ENCODE measurements at regions not wholly inside any gene's neighbourhood (a gene's known extent, or its start where the extent isn't known, plus 50 kb on each side); places are given as distances from the start of the nearest gene placed in this dataset.
"Not testable (repeated sequence)": the region's sequence is repeated elsewhere in the genome, so short reads cannot be mapped to it uniquely, and the experiment has no call there.

- H3K4me3 ChIP-seq (ENCODE audit: control extremely low read depth in 1 of 5, extremely low read depth in 1 of 5, insufficient read depth in 1 of 5, low read depth in 2 of 5, low read length in 4 of 5) = no peak overlapping the region
- no peaks in the 10 kb centered on the region for H3K4me1 ChIP-seq (ENCODE audit: control insufficient read depth in 2 of 2, insufficient read depth in 2 of 2, low read length in 2 of 2)
- H3K9me3 ChIP-seq (ENCODE audit: control extremely low read depth in 1 of 3, control insufficient read depth in 2 of 3, insufficient read depth in 1 of 3, low read length in 2 of 3) = peaks cover 0 to 2% (median 0%) of the 10 kb centered on the region in 3 donors
- Mint-ChIP-seq H3K4me1 (no peaks in the 10 kb centered on the region), H3K27me3 (peaks cover 2% of the 10 kb centered on the region), H3K9me3 (ENCODE audit: insufficient read depth) (no peaks in the 10 kb centered on the region), H3K27ac (no peak overlapping the region), H3K4me3 (no peak overlapping the region)
- no peaks in the 10 kb centered on the region for H4K20me1 ChIP-seq (ENCODE audit: control insufficient read depth, insufficient read depth, low read length, poor library complexity, severe bottlenecking)
- H3K27ac ChIP-seq (ENCODE audit: low read length in 2 of 2) = no peak overlapping the region
- DNase-seq = no peak
- H3K4me2 ChIP-seq (replicated peaks; ENCODE audit: low read depth, low read length, poor library complexity, severe bottlenecking) = no peak overlapping the region
- no peak for ATAC-seq (ENCODE audit: low read depth)
- CTCF ChIA-PET = no interaction called here
- intact Hi-C loops (cut with micrococcal nuclease) = no loop called here
- H3K79me2 ChIP-seq (ENCODE audit: control insufficient read depth, insufficient read depth, low read length) = no peaks in the 10 kb centered on the region
- 100% methylated on average over 3 of the region's 4 CpGs for WGBS (ENCODE audit: insufficient coverage)
- POLR2A ChIA-PET = no interaction called here
- no peak overlapping the region for H2AFZ ChIP-seq (ENCODE audit: insufficient read depth, low read depth, low read length, poor library complexity, severe bottlenecking)
- no peak overlapping the region for H3K9ac ChIP-seq (ENCODE audit: low read length)
- no peaks in the 10 kb centered on the region for H3K36me3 ChIP-seq (replicated peaks in 1 of 2; ENCODE audit: control extremely low read depth in 1 of 2, control insufficient read depth in 1 of 2, extremely low read depth in 1 of 2, insufficient read depth in 2 of 2, low read length in 1 of 2)
- no peaks in the 10 kb centered on the region for H3K27me3 ChIP-seq (replicated peaks in 1 of 4; ENCODE audit: control extremely low read depth in 1 of 4, control insufficient read depth in 3 of 4, insufficient read depth in 4 of 4, low read length in 3 of 4)
- no peak for TF ChIP-seq CTCF (IDR thresholded peaks at IDR 0.05)
- no peak for TF ChIP-seq EZH2 (IDR thresholded peaks at IDR 0.05; ENCODE audit: borderline replicate concordance, insufficient read depth, low read depth, low read length, poor library complexity, severe bottlenecking)
Measured at GRCh38 chr9:108395421-108395820, 460.4 kb downstream of the ACTL7B start.

DNA sequence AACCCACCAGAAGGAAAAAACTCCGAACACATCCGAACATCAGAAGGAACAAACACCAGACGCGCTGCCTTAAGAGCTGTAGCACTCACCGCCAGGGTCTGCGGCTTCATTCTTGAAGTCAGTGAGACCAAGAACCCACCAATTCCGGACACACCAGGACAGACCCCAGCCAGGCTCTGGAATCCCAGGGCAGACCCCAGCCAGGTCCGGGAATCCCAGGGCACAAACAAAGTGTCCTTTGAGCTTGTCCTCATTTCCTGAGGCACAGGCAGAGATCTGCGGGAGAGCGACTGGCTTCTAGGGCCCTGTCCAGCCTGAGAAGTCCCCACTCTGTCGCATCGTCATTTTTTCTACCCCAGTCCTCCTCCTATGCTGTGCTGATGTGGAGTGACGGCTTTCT is 461.1 kb downstream of the ACTL7B start:
- Histone ChIP-seq H4K20me1 (ENCODE audit: control insufficient read depth, insufficient read depth, low read length, poor library complexity, severe bottlenecking) (no peaks in the 10 kb centered on the region), H3K27ac (ENCODE audit: low read length in 2 of 2) (no peak overlapping the region), H3K4me2 (replicated peaks; ENCODE audit: low read depth, low read length, poor library complexity, severe bottlenecking) (no peak overlapping the region), H3K27me3 (replicated peaks in 1 of 4; ENCODE audit: control extremely low read depth in 1 of 4, control insufficient read depth in 3 of 4, insufficient read depth in 4 of 4, low read length in 3 of 4) (no peaks in the 10 kb centered on the region), H3K4me1 (ENCODE audit: control insufficient read depth in 2 of 2, insufficient read depth in 2 of 2, low read length in 2 of 2) (no peaks in the 10 kb centered on the region), H3K79me2 (ENCODE audit: control insufficient read depth, insufficient read depth, low read length) (no peaks in the 10 kb centered on the region), H3K9me3 (ENCODE audit: control extremely low read depth in 1 of 3, control insufficient read depth in 2 of 3, insufficient read depth in 1 of 3, low read length in 2 of 3) (peaks cover 0 to 2% (median 0%) of the 10 kb centered on the region in 3 donors), H3K36me3 (replicated peaks in 1 of 2; ENCODE audit: control extremely low read depth in 1 of 2, control insufficient read depth in 1 of 2, extremely low read depth in 1 of 2, insufficient read depth in 2 of 2, low read length in 1 of 2) (no peaks in the 10 kb centered on the region), H3K9ac (ENCODE audit: low read length) (no peak overlapping the region), H2AFZ (ENCODE audit: insufficient read depth, low read depth, low read length, poor library complexity, severe bottlenecking) (no peak overlapping the region), H3K4me3 (ENCODE audit: control extremely low read depth in 1 of 5, extremely low read depth in 1 of 5, insufficient read depth in 1 of 5, low read depth in 2 of 5, low read length in 4 of 5) (no peak overlapping the region)
- H3K27me3 Mint-ChIP-seq = peaks cover 2% of the 10 kb centered on the region
- no peak overlapping the region for H3K4me3 Mint-ChIP-seq
- 97% methylated on average over 12 of the region's 13 CpGs for WGBS (ENCODE audit: insufficient coverage)
- H3K27ac Mint-ChIP-seq = no peak overlapping the region
- POLR2A ChIA-PET = no interaction called here
- intact Hi-C loops (cut with micrococcal nuclease) = no loop called here
- TF ChIP-seq EZH2 (IDR thresholded peaks at IDR 0.05; ENCODE audit: borderline replicate concordance, insufficient read depth, low read depth, low read length, poor library complexity, severe bottlenecking) = no peak
- DNase-seq = no peak
- no peaks in the 10 kb centered on the region for H3K9me3 Mint-ChIP-seq (ENCODE audit: insufficient read depth)
- CTCF ChIA-PET = no interaction called here
- ATAC-seq (ENCODE audit: low read depth) = no peak
- H3K4me1 Mint-ChIP-seq = no peaks in the 10 kb centered on the region

GRCh38 chr9:108393481-108394001 is 462.2 kb downstream of the ACTL7B start:
- H3K4me3 Mint-ChIP-seq; H3K9me3 Mint-ChIP-seq (ENCODE audit: insufficient read depth); H3K79me2 ChIP-seq (ENCODE audit: control insufficient read depth, insufficient read depth, low read length); H3K27me3 Mint-ChIP-seq; H3K27ac Mint-ChIP-seq; POLR2A ChIA-PET; H3K9ac ChIP-seq (ENCODE audit: low read length); CTCF ChIA-PET; intact Hi-C loops (cut with micrococcal nuclease); H3K9me3 ChIP-seq (ENCODE audit: control extremely low read depth in 1 of 3, control insufficient read depth in 2 of 3, insufficient read depth in 1 of 3, low read length in 2 of 3); H3K4me1 Mint-ChIP-seq; DNase-seq; H3K27me3 ChIP-seq (replicated peaks in 1 of 4; ENCODE audit: control extremely low read depth in 1 of 4, control insufficient read depth in 3 of 4, insufficient read depth in 4 of 4, low read length in 3 of 4); ATAC-seq (ENCODE audit: low read depth); H3K4me3 ChIP-seq (ENCODE audit: control extremely low read depth in 1 of 5, extremely low read depth in 1 of 5, insufficient read depth in 1 of 5, low read depth in 2 of 5, low read length in 4 of 5); H3K4me1 ChIP-seq (ENCODE audit: control insufficient read depth in 2 of 2, insufficient read depth in 2 of 2, low read length in 2 of 2); H3K4me2 ChIP-seq (replicated peaks; ENCODE audit: low read depth, low read length, poor library complexity, severe bottlenecking); H3K36me3 ChIP-seq (replicated peaks in 1 of 2; ENCODE audit: control extremely low read depth in 1 of 2, control insufficient read depth in 1 of 2, extremely low read depth in 1 of 2, insufficient read depth in 2 of 2, low read length in 1 of 2); H4K20me1 ChIP-seq (ENCODE audit: control insufficient read depth, insufficient read depth, low read length, poor library complexity, severe bottlenecking); H3K27ac ChIP-seq (ENCODE audit: low read length in 2 of 2); H2AFZ ChIP-seq (ENCODE audit: insufficient read depth, low read depth, low read length, poor library complexity, severe bottlenecking): not testable (repeated sequence)
- WGBS (ENCODE audit: insufficient coverage) = 98% methylated on average over 19 of the region's 31 CpGs

All from B cell (primary cell).